Ovary (tissue), 7 donors: ENCODE measurements at regions not wholly inside any gene's neighbourhood (a gene's known extent, or its start where the extent isn't known, plus 50 kb on each side); places are given as distances from the start of the nearest gene placed in this dataset.

ENCODE experiments used
- DNase-seq, 5 donors: peaks; one replicate each; pipeline ENCODE4 v3.0.0-alpha.2; 2019 to 2020
- H3K27ac ChIP-seq, 2 donors: fragments of 200-600 bp; one replicate each; pipeline versions ENCODE4 v1.5.1 to v1.8.0; 2019 to 2022
- H3K27me3 ChIP-seq: fragments of 200-600 bp; one replicate; pipeline ENCODE4 v1.8.0; 2022
- H3K36me3 ChIP-seq: fragments of 200-600 bp; sonication (generic); one replicate; pipeline ENCODE4 v1.5.1; 2019
- H3K4me1 ChIP-seq: one replicate; pipeline ENCODE4 v1.8.1; 2013; ENCODE audit warnings: mild to moderate bottlenecking, moderate library complexity; ENCODE audit not compliant: insufficient read depth
- H3K4me3 ChIP-seq: fragments of 200-600 bp; sonication (generic); one replicate; pipeline ENCODE4 v1.5.1; 2017
- H3K9me3 ChIP-seq, 2 donors: fragments of 200-600 bp in 1 of 2; sonication (generic) in 1 of 2; one replicate each; pipeline versions ENCODE4 v1.5.1 to v1.8.1; 2013 to 2019; ENCODE audit warnings: mild to moderate bottlenecking in 1 of 2, moderate library complexity in 1 of 2
- CTCF ChIP-seq, 3 donors: fragments of 450-650 bp in 2 of 3; fragments of 200-600 bp in 1 of 3; IDR thresholded peaks; one replicate each; pipeline versions ENCODE4 v1.5.1 to v1.8.0; 2016 to 2022; ENCODE audit warnings: antibody characterized with exemption in 3 of 3, mild to moderate bottlenecking in 1 of 3
- EP300 ChIP-seq: sonication (generic); formaldehyde crosslinking; IDR thresholded peaks from one replicate; pipeline ENCODE4 v1.6.1; 2017; ENCODE audit warnings: antibody characterized with exemption
- POLR2A ChIP-seq: fragments of 450-650 bp; IDR thresholded peaks from one replicate; pipeline ENCODE4 v1.6.1; 2017; ENCODE audit warnings: antibody characterized with exemption, mild to moderate bottlenecking, moderate library complexity
- WGBS, 3 donors: extraction: QIAGEN DNeasy Blood & Tissue Kit in 1 of 3; methylation state at CpG; one replicate each; pipeline versions ENCODE4 v1.1.5 to v1.1.7; 2013 to 2017; 5-methylcytosine and 5-hydroxymethylcytosine counted together
- intact Hi-C, 4 donors: fragments of 100-400 bp; cut with DNase I; formaldehyde crosslinking; loops; one replicate each; pipeline versions ENCODE4 v1.11.0 to v1.15.1; 2022 to 2023
- donor health status: DM: no; HTN: no; CAD: no; lungs with moderate emphysema.
- donor health status: DM: no; HTN: no; CAD: no.
- donor health status: Bipolar disorder and iron deficiency.
- donor health status: DM: no; HTN: no; CAD: no.
- donor health status: DM: yes; HTN: yes; CAD: no.

DNA sequence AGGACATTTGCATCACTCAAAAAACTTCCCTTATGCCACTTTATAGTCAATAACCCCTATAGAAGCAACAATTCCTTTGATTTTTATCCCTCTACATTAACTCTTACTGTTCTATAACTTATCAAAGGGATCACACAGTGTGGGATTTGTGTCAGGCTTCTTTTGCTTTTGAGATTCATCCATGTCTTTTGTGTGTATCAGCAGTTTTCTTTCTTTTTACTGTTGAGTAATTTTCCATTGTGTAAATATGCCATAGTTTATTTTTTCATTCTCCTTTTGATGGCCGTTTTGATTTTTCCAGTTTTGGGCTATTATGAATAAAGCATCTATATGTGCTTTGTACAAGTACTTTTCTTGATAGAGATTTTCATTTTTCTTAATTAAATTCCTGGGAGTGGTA, 657.9 kb downstream of the EPM2A start:
- WGBS, 3 donors, result 75 to 98% (median 83%) methylated on average over 1 of the region's 1 CpG

DNA sequence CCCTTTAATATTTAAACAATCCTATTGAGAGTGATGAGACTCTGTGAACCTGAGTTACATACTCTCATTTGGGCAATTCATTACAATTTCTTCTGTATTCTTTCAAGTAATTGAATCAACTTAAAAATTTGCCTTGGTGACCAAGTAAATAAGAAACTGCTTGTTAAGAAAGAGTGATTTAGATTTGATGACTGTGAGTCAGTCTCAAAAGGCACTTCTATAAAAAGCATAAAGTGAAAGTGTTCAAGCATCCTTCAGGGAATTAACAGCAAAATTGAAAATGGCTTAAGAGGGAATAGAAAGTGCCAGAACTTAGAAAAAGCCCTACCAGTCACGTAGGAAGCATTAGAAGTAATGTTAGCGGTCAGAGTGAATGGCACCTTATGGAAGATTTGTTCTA, 654.7 kb downstream of the EPM2A start:
- Histone ChIP-seq H3K4me3 (no peak overlapping the region), H3K4me1 (no peaks in the 10 kb centered on the region), H3K27me3 (no peaks in the 10 kb centered on the region), H3K9me3 (no peaks in the 10 kb centered on the region), H3K36me3 (no peaks in the 10 kb centered on the region), H3K27ac (no peak overlapping the region)
- WGBS, 3 donors, result 72 to 83% (median 74%) methylated on average over 2 of the region's 2 CpGs
- intact Hi-C loops, result no loop called here
- TF ChIP-seq POLR2A (no peak), EP300 (no peak), CTCF (IDR thresholded peaks at IDR 0.05) (no peak)
- no peak for DNase-seq

More for the DNA sequence above, 657.9 kb downstream of the EPM2A start:
- no peak overlapping the region for H3K27ac ChIP-seq
- H3K4me3 ChIP-seq, result no peak overlapping the region
- H3K36me3 ChIP-seq, result no peaks in the 10 kb centered on the region
- H3K4me1 ChIP-seq, result no peaks in the 10 kb centered on the region
- DNase-seq, result no peak
- H3K27me3 ChIP-seq, result no peaks in the 10 kb centered on the region
- intact Hi-C loops, result no loop called here
- TF ChIP-seq POLR2A, result no peak
- TF ChIP-seq CTCF (IDR thresholded peaks at IDR 0.05), result no peak
- TF ChIP-seq EP300, result no peak
- no peaks in the 10 kb centered on the region for H3K9me3 ChIP-seq

- Histone ChIP-seq H3K4me1 (no peaks in the 10 kb centered on the region), H3K27ac (no peak overlapping the region), H3K36me3 (no peaks in the 10 kb centered on the region), H3K27me3 (no peaks in the 10 kb centered on the region), H3K9me3 (no peaks in the 10 kb centered on the region), H3K4me3 (no peak overlapping the region)
- 90 to 93% (median 92%) methylated on average over 2 of the region's 2 CpGs for WGBS, 3 donors
- TF ChIP-seq POLR2A (no peak), CTCF (IDR thresholded peaks at IDR 0.05) (no peak), EP300 (no peak)
- intact Hi-C loops, result no loop called here
- no peak for DNase-seq
These were observed 653.6 kb downstream of the EPM2A start for GRCh38 chr6:145081677-145082076.

DNA sequence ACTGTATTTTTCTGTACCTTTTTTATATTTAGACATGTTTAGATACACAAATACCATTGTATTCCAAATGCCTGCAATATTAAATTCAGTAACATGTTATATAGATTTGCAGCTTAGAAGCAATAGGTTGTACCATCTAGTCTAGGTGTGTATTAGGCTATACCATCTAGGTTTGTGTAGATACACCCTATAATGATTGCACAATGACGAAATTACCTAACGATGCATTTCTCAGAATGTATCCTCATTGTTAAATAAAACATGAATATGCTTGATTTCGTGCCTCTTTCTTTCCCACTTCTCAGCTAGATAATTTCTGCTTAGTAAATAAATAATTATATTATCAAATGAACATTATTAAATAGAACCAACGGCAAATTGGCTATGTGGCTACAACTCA, 653.0 kb downstream of the EPM2A start:
- WGBS, 3 donors, result 87 to 92% (median 91%) methylated on average over 4 of the region's 4 CpGs
- Histone ChIP-seq H3K27ac (no peak overlapping the region), H3K36me3 (no peaks in the 10 kb centered on the region), H3K4me3 (no peak overlapping the region), H3K4me1 (no peaks in the 10 kb centered on the region), H3K27me3 (no peaks in the 10 kb centered on the region), H3K9me3 (no peaks in the 10 kb centered on the region)
- intact Hi-C loops, result no loop called here
- DNase-seq, result no peak
- TF ChIP-seq POLR2A (no peak), EP300 (no peak), CTCF (IDR thresholded peaks at IDR 0.05) (no peak)

GRCh38 chr6:145086197-145086596, 649.1 kb downstream of the EPM2A start:
- H3K4me1 ChIP-seq, result no peaks in the 10 kb centered on the region
- H3K36me3 ChIP-seq, result no peaks in the 10 kb centered on the region
- no peak for TF ChIP-seq CTCF (IDR thresholded peaks at IDR 0.05)
- no peak for TF ChIP-seq POLR2A
- no peak for TF ChIP-seq EP300
- WGBS, 3 donors, result 32 to 41% (median 35%) methylated on average over 3 of the region's 3 CpGs
- no peak for DNase-seq
- no peak overlapping the region for H3K4me3 ChIP-seq
- H3K27ac ChIP-seq, result no peak overlapping the region
- intact Hi-C loops, result no loop called here
- H3K27me3 ChIP-seq, result no peaks in the 10 kb centered on the region
- no peaks in the 10 kb centered on the region for H3K9me3 ChIP-seq
